ENCODE measurements at regions not wholly inside any gene's neighbourhood (a gene's known extent, or its start where the extent isn't known, plus 50 kb on each side); places are given as distances from the start of the nearest gene placed in this dataset.
"Not testable (repeated sequence)": the region's sequence is repeated elsewhere in the genome, so short reads cannot be mapped to it uniquely, and the experiment has no call there.

- not testable (repeated sequence) for TF ChIP-seq CTCF, POLR2A (IDR thresholded peaks at IDR 0.05)
Measured at GRCh38 chr21:9862456-9862855, 658.9 kb upstream of the TPTE start.

Data from esophagus squamous epithelium (tissue), 4 donors.